Lower lobe of right lung (tissue), 2 donors: ENCODE measurements at regions not wholly inside any gene's neighbourhood (a gene's known extent, or its start where the extent isn't known, plus 50 kb on each side); places are given as distances from the start of the nearest gene placed in this dataset.
A peak's percentile ranks its signal among the peaks of the same experiment; 100 is the strongest.

Experiments used
- ATAC-seq, 2 donors: fragments of 200-7000 bp; cut with Tn5 transposase; one replicate each; pipeline ENCODE4 v1.9.1; 2020 to 2022; ENCODE audit warnings: mild to moderate bottlenecking in 2 of 2, moderate library complexity in 2 of 2
- DNase-seq: peaks from one replicate; pipeline ENCODE4 v3.0.0-alpha.2; 2020
- H3K27ac ChIP-seq: fragments of 200-600 bp; one replicate; pipeline ENCODE4 v1.8.0; 2022
- H3K27me3 ChIP-seq: fragments of 200-600 bp; one replicate; pipeline ENCODE4 v1.8.0; 2022; ENCODE audit warnings: low read depth
- H3K36me3 ChIP-seq: fragments of 200-600 bp; one replicate; pipeline ENCODE4 v1.8.0; 2022; ENCODE audit warnings: mild to moderate bottlenecking
- H3K4me1 ChIP-seq: fragments of 200-600 bp; one replicate; pipeline ENCODE4 v1.8.0; 2022
- H3K4me3 ChIP-seq: fragments of 200-600 bp; one replicate; pipeline ENCODE4 v1.8.0; 2022; ENCODE audit warnings: mild to moderate bottlenecking
- H3K9me3 ChIP-seq: fragments of 200-600 bp; one replicate; pipeline ENCODE4 v1.8.0; 2022
- CTCF ChIP-seq: fragments of 200-600 bp; IDR thresholded peaks from one replicate; pipeline ENCODE4 v1.8.0; 2022; ENCODE audit warnings: antibody characterized with exemption, mild to moderate bottlenecking
- intact Hi-C: fragments of 100-400 bp; cut with DNase I; formaldehyde crosslinking; loops from one replicate; pipeline ENCODE4 v1.11.0; 2022
- donor health status: DM: no; HTN: yes; CAD: no; lungs with severe emphysema.

GRCh38 chr1:198943484-198944187 lies 304.8 kb downstream of the PTPRC start:
- Histone ChIP-seq H3K27ac (no peak overlapping the region), H3K4me1 (no peaks in the 10 kb centered on the region), H3K9me3 (no peaks in the 10 kb centered on the region), H3K4me3 (no peak overlapping the region), H3K27me3 (no peaks in the 10 kb centered on the region), H3K36me3 (no peaks in the 10 kb centered on the region)
- intact Hi-C loops, result no loop called here
- DNase-seq, result no peak
- no peak for ATAC-seq
- TF ChIP-seq CTCF, result no peak

- no peak for ATAC-seq
- no peaks in the 10 kb centered on the region for H3K4me1 ChIP-seq
- H3K36me3 ChIP-seq, result no peaks in the 10 kb centered on the region
- H3K4me3 ChIP-seq, result no peak overlapping the region
- no peak overlapping the region for H3K27ac ChIP-seq
- H3K27me3 ChIP-seq, result no peaks in the 10 kb centered on the region
- no peak for TF ChIP-seq CTCF
- intact Hi-C loops, result no loop called here
- DNase-seq, result no peak
- H3K9me3 ChIP-seq, result no peaks in the 10 kb centered on the region
Observed at GRCh38 chr1:198947456-198947855, 308.6 kb downstream of the PTPRC start.

GRCh38 chr1:198948895-198949659 lies 310.2 kb downstream of the PTPRC start:
- DNase-seq (peak; percentile 31), ATAC-seq (no peak)
- intact Hi-C loops, result no loop called here
- Histone ChIP-seq H3K4me1 (no peaks in the 10 kb centered on the region), H3K27me3 (no peaks in the 10 kb centered on the region), H3K27ac (no peak overlapping the region), H3K9me3 (no peaks in the 10 kb centered on the region), H3K4me3 (no peak overlapping the region), H3K36me3 (no peaks in the 10 kb centered on the region)
- TF ChIP-seq CTCF, result no peak

- intact Hi-C loops, result no loop called here
- ATAC-seq, result no peak
- Histone ChIP-seq H3K27ac (no peak overlapping the region), H3K4me1 (no peaks in the 10 kb centered on the region), H3K27me3 (no peaks in the 10 kb centered on the region), H3K36me3 (no peaks in the 10 kb centered on the region), H3K4me3 (no peak overlapping the region), H3K9me3 (no peaks in the 10 kb centered on the region)
- no peak for TF ChIP-seq CTCF
- DNase-seq, result no peak
Observed at GRCh38 chr1:198950036-198950435, 311.2 kb downstream of the PTPRC start.

- intact Hi-C loops, result no loop called here
- no peak overlapping the region for H3K27ac ChIP-seq
- H3K27me3 ChIP-seq, result no peaks in the 10 kb centered on the region
- H3K9me3 ChIP-seq, result no peaks in the 10 kb centered on the region
- no peak for DNase-seq
- H3K36me3 ChIP-seq, result no peaks in the 10 kb centered on the region
- H3K4me1 ChIP-seq, result no peaks in the 10 kb centered on the region
- H3K4me3 ChIP-seq, result no peak overlapping the region
- no peak for TF ChIP-seq CTCF
- ATAC-seq, result no peak
Observed at GRCh38 chr1:198955085-198955484, 316.2 kb downstream of the PTPRC start.
